WTC11 (cell line): ENCODE measurements at regions not wholly inside any gene's neighbourhood (a gene's known extent, or its start where the extent isn't known, plus 50 kb on each side); places are given as distances from the start of the nearest gene placed in this dataset.

ENCODE experiments used
- ATAC-seq: fragments of 200-7000 bp; cut with Tn5 transposase; 2 replicates; pipeline ENCODE4 v1.10.0; 2021; ENCODE audit warnings: mild to moderate bottlenecking, moderate library complexity
- CTCF ChIA-PET: fragments of 300-600 bp; sonication (Branson Sonifier 250); formaldehyde crosslinking; loops from one replicate; lab custom pipeline; 2021; ENCODE audit warnings: antibody characterized with exemption; lab: Charles Lee
- POLR2A ChIA-PET: fragments of 350-600 bp; sonication (Branson Sonifier 250); formaldehyde crosslinking; loops from one replicate; lab custom pipeline; 2021; ENCODE audit warnings: antibody characterized with exemption; lab: Charles Lee
- DNase-seq: peaks from one replicate; pipeline ENCODE4 v3.0.0; 2021; ENCODE audit warnings: low spot score
- H3K27ac Mint-ChIP-seq: 2 replicates; pipeline ENCODE4 v1.8.0; 2021; ENCODE audit warnings: mixed read lengths
- H3K27me3 Mint-ChIP-seq: 2 replicates; pipeline ENCODE4 v1.8.0; 2021; ENCODE audit warnings: low read depth, mild to moderate bottlenecking, moderate library complexity, mixed read lengths
- H3K36me3 Mint-ChIP-seq: 2 replicates; pipeline ENCODE4 v1.8.0; 2021; ENCODE audit warnings: mixed read lengths
- H3K4me1 Mint-ChIP-seq: 2 replicates; pipeline ENCODE4 v1.8.0; 2022; ENCODE audit warnings: mixed read lengths
- H3K4me3 Mint-ChIP-seq: 2 replicates; pipeline ENCODE4 v1.8.0; 2021; ENCODE audit warnings: mild to moderate bottlenecking, moderate library complexity, mixed read lengths
- H3K9me3 Mint-ChIP-seq: 2 replicates; pipeline ENCODE4 v1.8.0; 2021; ENCODE audit warnings: mixed read lengths
- CBFB ChIP-seq: sonication (generic); formaldehyde crosslinking; IDR thresholded peaks from 2 replicates; pipeline ENCODE4 v1.8.1; 2022; ENCODE audit warnings: mild to moderate bottlenecking, low read depth, missing genetic modification reagents
- EMX1 ChIP-seq: fragments of 250-450 bp; sonication (Bioruptor Pico); IDR thresholded peaks from 2 replicates; pipeline ENCODE4 v1.8.0; 2021; ENCODE audit warnings: mild to moderate bottlenecking
- FOXP1 ChIP-seq: sonication (generic); formaldehyde crosslinking; IDR thresholded peaks from 2 replicates; pipeline ENCODE4 v1.8.0; 2022; ENCODE audit warnings: missing genetic modification reagents, mild to moderate bottlenecking, moderate library complexity, borderline replicate concordance
- GTF2I ChIP-seq: fragments of 250-450 bp; sonication (Bioruptor Pico); conservative IDR thresholded peaks from 2 replicates; pipeline ENCODE4 v1.4.0; 2021; ENCODE audit warnings: mild to moderate bottlenecking
- IRF2 ChIP-seq: sonication (generic); formaldehyde crosslinking; IDR thresholded peaks from 2 replicates; pipeline ENCODE4 v1.8.0; 2022; ENCODE audit warnings: low read depth, missing genetic modification reagents, borderline replicate concordance
- MYBL2 ChIP-seq: sonication (generic); formaldehyde crosslinking; IDR thresholded peaks from 2 replicates; pipeline ENCODE4 v1.8.1; 2023; ENCODE audit warnings: mild to moderate bottlenecking, moderate library complexity, missing genetic modification reagents
- NFATC4 ChIP-seq: fragments of 250-450 bp; sonication (Bioruptor Pico); IDR thresholded peaks from 2 replicates; pipeline ENCODE4 v1.9.0; 2021; ENCODE audit warnings: mild to moderate bottlenecking
- NFE2L1 ChIP-seq: sonication (generic); formaldehyde crosslinking; IDR thresholded peaks from 2 replicates; pipeline ENCODE4 v1.8.1; 2023; ENCODE audit warnings: missing genetic modification reagents
- NR1H2 ChIP-seq: sonication (generic); formaldehyde crosslinking; IDR thresholded peaks from 2 replicates; pipeline ENCODE4 v1.9.0; 2021; ENCODE audit warnings: mild to moderate bottlenecking, moderate library complexity, missing genetic modification reagents
- PRDM15 ChIP-seq: sonication (generic); formaldehyde crosslinking; IDR thresholded peaks from 2 replicates; pipeline ENCODE4 v1.8.0; 2022; ENCODE audit warnings: missing genetic modification reagents
- RELA ChIP-seq: sonication (generic); formaldehyde crosslinking; IDR thresholded peaks from 2 replicates; pipeline ENCODE4 v1.8.1; 2022; ENCODE audit warnings: missing genetic modification reagents, mild to moderate bottlenecking, borderline replicate concordance
- SP1 ChIP-seq: sonication (generic); formaldehyde crosslinking; conservative IDR thresholded peaks from 2 replicates; pipeline ENCODE4 v1.8.1; 2022; ENCODE audit warnings: missing genetic modification reagents
- TP53 ChIP-seq: sonication (generic); formaldehyde crosslinking; IDR thresholded peaks from 2 replicates; pipeline ENCODE4 v1.8.1; 2023; ENCODE audit warnings: mild to moderate bottlenecking, missing genetic modification reagents
- ZNF138 ChIP-seq: sonication (generic); formaldehyde crosslinking; conservative IDR thresholded peaks from 2 replicates; pipeline ENCODE4 v1.8.1; 2022; ENCODE audit warnings: mild to moderate bottlenecking, moderate library complexity, missing genetic modification reagents
- ZNF317 ChIP-seq: sonication (generic); formaldehyde crosslinking; IDR thresholded peaks from 2 replicates; pipeline ENCODE4 v1.8.1; 2023; ENCODE audit warnings: low read depth, mild to moderate bottlenecking, moderate library complexity, missing genetic modification reagents, borderline replicate concordance
- ZNF425 ChIP-seq: fragments of 250-450 bp; sonication (Bioruptor Pico); conservative IDR thresholded peaks from 2 replicates; pipeline ENCODE4 v1.9.0; 2021; ENCODE audit warnings: mild to moderate bottlenecking
- TF ChIP-seq, protein P1 (sequence below): sonication (generic); formaldehyde crosslinking; IDR thresholded peaks from 2 replicates; pipeline ENCODE4 v1.8.1; 2023; ENCODE audit warnings: mild to moderate bottlenecking, missing genetic modification reagents, borderline replicate concordance
- TF ChIP-seq, protein P2 (sequence below): fragments of 250-450 bp; sonication (Bioruptor Pico); IDR thresholded peaks from 2 replicates; pipeline ENCODE4 v1.9.0; 2021; ENCODE audit warnings: mild to moderate bottlenecking
- TF ChIP-seq, protein P3 (sequence below): sonication (generic); formaldehyde crosslinking; IDR thresholded peaks from 2 replicates; pipeline ENCODE4 v1.8.1; 2022; ENCODE audit warnings: mild to moderate bottlenecking, moderate library complexity, missing genetic modification reagents

GRCh38 chr6:90805619-90806155 is 218.8 kb upstream of the MAP3K7 start:
- ChIA-PET CTCF (no interaction called here), POLR2A (no interaction called here)
- DNase-seq, result no peak
- no peak overlapping the region for H3K27ac Mint-ChIP-seq
- H3K36me3 Mint-ChIP-seq, result no peaks in the 10 kb centered on the region
- no peak for TF ChIP-seq IRF2 (CRISPR knock-in tag)
- TF ChIP-seq ZNF317, result no peak
- TF ChIP-seq ZNF425 (CRISPR knock-in tag), result no peak
- TF ChIP-seq MYBL2, result no peak
- TF ChIP-seq, protein P1, sequence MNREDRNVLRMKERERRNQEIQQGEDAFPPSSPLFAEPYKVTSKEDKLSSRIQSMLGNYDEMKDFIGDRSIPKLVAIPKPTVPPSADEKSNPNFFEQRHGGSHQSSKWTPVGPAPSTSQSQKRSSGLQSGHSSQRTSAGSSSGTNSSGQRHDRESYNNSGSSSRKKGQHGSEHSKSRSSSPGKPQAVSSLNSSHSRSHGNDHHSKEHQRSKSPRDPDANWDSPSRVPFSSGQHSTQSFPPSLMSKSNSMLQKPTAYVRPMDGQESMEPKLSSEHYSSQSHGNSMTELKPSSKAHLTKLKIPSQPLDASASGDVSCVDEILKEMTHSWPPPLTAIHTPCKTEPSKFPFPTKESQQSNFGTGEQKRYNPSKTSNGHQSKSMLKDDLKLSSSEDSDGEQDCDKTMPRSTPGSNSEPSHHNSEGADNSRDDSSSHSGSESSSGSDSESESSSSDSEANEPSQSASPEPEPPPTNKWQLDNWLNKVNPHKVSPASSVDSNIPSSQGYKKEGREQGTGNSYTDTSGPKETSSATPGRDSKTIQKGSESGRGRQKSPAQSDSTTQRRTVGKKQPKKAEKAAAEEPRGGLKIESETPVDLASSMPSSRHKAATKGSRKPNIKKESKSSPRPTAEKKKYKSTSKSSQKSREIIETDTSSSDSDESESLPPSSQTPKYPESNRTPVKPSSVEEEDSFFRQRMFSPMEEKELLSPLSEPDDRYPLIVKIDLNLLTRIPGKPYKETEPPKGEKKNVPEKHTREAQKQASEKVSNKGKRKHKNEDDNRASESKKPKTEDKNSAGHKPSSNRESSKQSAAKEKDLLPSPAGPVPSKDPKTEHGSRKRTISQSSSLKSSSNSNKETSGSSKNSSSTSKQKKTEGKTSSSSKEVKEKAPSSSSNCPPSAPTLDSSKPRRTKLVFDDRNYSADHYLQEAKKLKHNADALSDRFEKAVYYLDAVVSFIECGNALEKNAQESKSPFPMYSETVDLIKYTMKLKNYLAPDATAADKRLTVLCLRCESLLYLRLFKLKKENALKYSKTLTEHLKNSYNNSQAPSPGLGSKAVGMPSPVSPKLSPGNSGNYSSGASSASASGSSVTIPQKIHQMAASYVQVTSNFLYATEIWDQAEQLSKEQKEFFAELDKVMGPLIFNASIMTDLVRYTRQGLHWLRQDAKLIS, result no peak
- TF ChIP-seq RELA, result no peak
- no peak for TF ChIP-seq NFATC4 (CRISPR knock-in tag)
- TF ChIP-seq, protein P2, sequence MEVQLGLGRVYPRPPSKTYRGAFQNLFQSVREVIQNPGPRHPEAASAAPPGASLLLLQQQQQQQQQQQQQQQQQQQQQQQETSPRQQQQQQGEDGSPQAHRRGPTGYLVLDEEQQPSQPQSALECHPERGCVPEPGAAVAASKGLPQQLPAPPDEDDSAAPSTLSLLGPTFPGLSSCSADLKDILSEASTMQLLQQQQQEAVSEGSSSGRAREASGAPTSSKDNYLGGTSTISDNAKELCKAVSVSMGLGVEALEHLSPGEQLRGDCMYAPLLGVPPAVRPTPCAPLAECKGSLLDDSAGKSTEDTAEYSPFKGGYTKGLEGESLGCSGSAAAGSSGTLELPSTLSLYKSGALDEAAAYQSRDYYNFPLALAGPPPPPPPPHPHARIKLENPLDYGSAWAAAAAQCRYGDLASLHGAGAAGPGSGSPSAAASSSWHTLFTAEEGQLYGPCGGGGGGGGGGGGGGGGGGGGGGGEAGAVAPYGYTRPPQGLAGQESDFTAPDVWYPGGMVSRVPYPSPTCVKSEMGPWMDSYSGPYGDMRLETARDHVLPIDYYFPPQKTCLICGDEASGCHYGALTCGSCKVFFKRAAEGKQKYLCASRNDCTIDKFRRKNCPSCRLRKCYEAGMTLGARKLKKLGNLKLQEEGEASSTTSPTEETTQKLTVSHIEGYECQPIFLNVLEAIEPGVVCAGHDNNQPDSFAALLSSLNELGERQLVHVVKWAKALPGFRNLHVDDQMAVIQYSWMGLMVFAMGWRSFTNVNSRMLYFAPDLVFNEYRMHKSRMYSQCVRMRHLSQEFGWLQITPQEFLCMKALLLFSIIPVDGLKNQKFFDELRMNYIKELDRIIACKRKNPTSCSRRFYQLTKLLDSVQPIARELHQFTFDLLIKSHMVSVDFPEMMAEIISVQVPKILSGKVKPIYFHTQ (CRISPR knock-in tag), result no peak
- peaks cover 52% of the 10 kb centered on the region for H3K4me1 Mint-ChIP-seq
- no peak overlapping the region for H3K4me3 Mint-ChIP-seq
- H3K27me3 Mint-ChIP-seq, result peaks cover 7% of the 10 kb centered on the region
- no peak for ATAC-seq
- no peaks in the 10 kb centered on the region for H3K9me3 Mint-ChIP-seq

- Mint-ChIP-seq H3K27ac (no peak overlapping the region), H3K9me3 (0 out of 2 replicates have a peak, but pooled peaks cover 2% of the 10 kb centered on the region), H3K4me1 (peaks cover 45% of the 10 kb centered on the region), H3K4me3 (no peak overlapping the region), H3K27me3 (peaks cover 7% of the 10 kb centered on the region), H3K36me3 (no peaks in the 10 kb centered on the region)
- ChIA-PET CTCF (no interaction called here), POLR2A (no interaction called here)
- ATAC-seq, result no peak
- DNase-seq, result no peak
- no peak for TF ChIP-seq EMX1 (CRISPR knock-in tag)
- no peak for TF ChIP-seq TP53 (CRISPR knock-in tag)
- TF ChIP-seq PRDM15 (CRISPR knock-in tag), result no peak
- no peak for TF ChIP-seq SP1 (CRISPR knock-in tag)
- no peak for TF ChIP-seq NR1H2 (CRISPR knock-in tag)
- TF ChIP-seq RELA, result no peak
- no peak for TF ChIP-seq ZNF138 (CRISPR knock-in tag)
- TF ChIP-seq, protein P3, sequence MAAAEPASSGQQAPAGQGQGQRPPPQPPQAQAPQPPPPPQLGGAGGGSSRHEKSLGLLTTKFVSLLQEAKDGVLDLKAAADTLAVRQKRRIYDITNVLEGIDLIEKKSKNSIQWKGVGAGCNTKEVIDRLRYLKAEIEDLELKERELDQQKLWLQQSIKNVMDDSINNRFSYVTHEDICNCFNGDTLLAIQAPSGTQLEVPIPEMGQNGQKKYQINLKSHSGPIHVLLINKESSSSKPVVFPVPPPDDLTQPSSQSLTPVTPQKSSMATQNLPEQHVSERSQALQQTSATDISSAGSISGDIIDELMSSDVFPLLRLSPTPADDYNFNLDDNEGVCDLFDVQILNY (CRISPR knock-in tag), result no peak
- no peak for TF ChIP-seq CBFB
- TF ChIP-seq GTF2I (CRISPR knock-in tag), result no peak
- TF ChIP-seq NFE2L1 (CRISPR knock-in tag), result no peak
- TF ChIP-seq IRF2 (CRISPR knock-in tag), result no peak
- TF ChIP-seq FOXP1 (CRISPR knock-in tag), result no peak
- no peak for TF ChIP-seq NFATC4 (CRISPR knock-in tag)
Measured at GRCh38 chr6:90803956-90804355, 217.1 kb upstream of the MAP3K7 start.
